HFFc6 (cell line): ENCODE measurements at regions not wholly inside any gene's neighbourhood (a gene's known extent, or its start where the extent isn't known, plus 50 kb on each side); places are given as distances from the start of the nearest gene placed in this dataset.

Experiments used
- DNase-seq: peaks from one replicate; pipeline ENCODE4 v3.0.0-alpha.2; 2018
- H3K27ac Mint-ChIP-seq: 2 replicates; pipeline ENCODE4 v1.8.0; 2020; ENCODE audit warnings: mild to moderate bottlenecking, mixed read lengths
- H3K27me3 Mint-ChIP-seq: 2 replicates; pipeline ENCODE4 v1.8.0; 2021; ENCODE audit warnings: mild to moderate bottlenecking, moderate library complexity, mixed read lengths; ENCODE audit not compliant: insufficient read depth
- H3K36me3 Mint-ChIP-seq: 2 replicates; pipeline ENCODE4 v1.8.0; 2021; ENCODE audit warnings: low read depth, mixed read lengths
- H3K4me1 Mint-ChIP-seq: 2 replicates; pipeline ENCODE4 v1.8.0; 2020; ENCODE audit warnings: low read depth, mixed read lengths
- H3K4me3 Mint-ChIP-seq: 2 replicates; pipeline ENCODE4 v1.8.0; 2020; ENCODE audit warnings: mild to moderate bottlenecking, moderate library complexity, mixed read lengths
- H3K9me3 Mint-ChIP-seq: 2 replicates; pipeline ENCODE4 v1.8.0; 2020; ENCODE audit warnings: mild to moderate bottlenecking, mixed read lengths
- CTCF ChIP-seq: fragments of 200-600 bp; sonication (generic); IDR thresholded peaks from 2 replicates; pipeline ENCODE4 v1.5.0; 2021; ENCODE audit warnings: antibody characterized with exemption, mild to moderate bottlenecking

GRCh38 chr2:207276858-207277257 lies 111.1 kb upstream of the KLF7 start:
- Mint-ChIP-seq H3K36me3 (no peaks in the 10 kb centered on the region), H3K27me3 (peaks cover 3% of the 10 kb centered on the region), H3K9me3 (no peaks in the 10 kb centered on the region), H3K4me3 (no peak overlapping the region), H3K27ac (no peak overlapping the region), H3K4me1 (no peaks in the 10 kb centered on the region)
- no peak for DNase-seq
- TF ChIP-seq CTCF = no peak

- no peak for DNase-seq
- no peak for TF ChIP-seq CTCF
- Mint-ChIP-seq H3K9me3 (no peaks in the 10 kb centered on the region), H3K27me3 (peaks cover 3% of the 10 kb centered on the region), H3K4me1 (peaks cover 12% of the 10 kb centered on the region), H3K27ac (no peak overlapping the region), H3K36me3 (no peaks in the 10 kb centered on the region), H3K4me3 (no peak overlapping the region)
These were observed 113.8 kb upstream of the KLF7 start for GRCh38 chr2:207279520-207279919.

GRCh38 chr2:207281436-207281835 lies 115.7 kb upstream of the KLF7 start:
- Mint-ChIP-seq H3K27ac (no peak overlapping the region), H3K9me3 (no peaks in the 10 kb centered on the region), H3K4me1 (peaks cover 31% of the 10 kb centered on the region), H3K36me3 (no peaks in the 10 kb centered on the region), H3K4me3 (no peak overlapping the region), H3K27me3 (no peaks in the 10 kb centered on the region)
- TF ChIP-seq CTCF = no peak
- no peak for DNase-seq

- peak overlapping the region; percentile 60 for H3K4me3 Mint-ChIP-seq
- no peaks in the 10 kb centered on the region for H3K9me3 Mint-ChIP-seq
- no peak overlapping the region for H3K27ac Mint-ChIP-seq
- peaks cover 31% of the 10 kb centered on the region for H3K4me1 Mint-ChIP-seq
- no peak for TF ChIP-seq CTCF
- H3K27me3 Mint-ChIP-seq = no peaks in the 10 kb centered on the region
- no peak for DNase-seq
- H3K36me3 Mint-ChIP-seq = no peaks in the 10 kb centered on the region
These were observed 117.2 kb upstream of the KLF7 start for GRCh38 chr2:207282916-207283315.

DNA sequence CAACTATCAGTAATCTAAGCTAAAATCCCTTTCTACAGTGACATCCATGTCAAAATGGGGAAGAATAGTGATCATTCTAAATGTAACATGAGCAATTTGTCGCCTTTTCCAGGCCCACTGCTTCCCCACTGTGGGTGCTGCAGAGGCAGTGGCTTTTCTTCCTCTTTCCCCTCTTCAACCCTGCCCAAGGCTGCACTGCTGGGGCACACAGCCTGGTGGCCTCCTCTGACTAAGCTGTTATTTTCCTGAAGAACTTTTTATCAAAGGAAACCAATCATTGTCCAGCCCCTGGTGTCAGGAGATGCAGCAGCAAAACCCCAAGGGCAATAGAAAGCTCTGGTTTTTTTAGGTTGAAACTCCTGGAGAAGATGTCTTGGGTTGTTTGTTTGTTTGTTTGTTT lies 117.6 kb upstream of the KLF7 start:
- no peaks in the 10 kb centered on the region for H3K36me3 Mint-ChIP-seq
- no peaks in the 10 kb centered on the region for H3K9me3 Mint-ChIP-seq
- no peaks in the 10 kb centered on the region for H3K27me3 Mint-ChIP-seq
- H3K4me3 Mint-ChIP-seq = no peak overlapping the region; the same call in 1 of the 2 replicates
- DNase-seq = no peak
- peaks cover 31% of the 10 kb centered on the region for H3K4me1 Mint-ChIP-seq
- no peak overlapping the region for H3K27ac Mint-ChIP-seq
- peak; percentile 26 for TF ChIP-seq CTCF
